Activated T-helper 2 cell treated with anti-CD3 and anti-CD28 coated beads, Interferon-gamma antibody, Interleukin-2, Interleukin-4, amounts not matched to agents 10 μg/mL and 5 μg/mL and 100 μg/mL, durations not matched to agents 14 hours and 24 hours and 36 hours (primary cell): ENCODE measurements at regions not wholly inside any gene's neighbourhood (a gene's known extent, or its start where the extent isn't known, plus 50 kb on each side); places are given as distances from the start of the nearest gene placed in this dataset.

Experiments
- DNase-seq: peaks from one replicate; pipeline ENCODE4 v3.0.0; 2021; ENCODE audit warnings: low spot score
- H3K27ac Mint-ChIP-seq: one replicate; pipeline ENCODE4 v1.8.0; 2021; ENCODE audit warnings: mixed read lengths
- H3K27me3 Mint-ChIP-seq: one replicate; pipeline ENCODE4 v1.8.0; 2021; ENCODE audit warnings: low read depth, mixed read lengths
- H3K36me3 Mint-ChIP-seq: one replicate; pipeline ENCODE4 v1.8.0; 2021; ENCODE audit warnings: low read depth, mixed read lengths
- H3K4me1 Mint-ChIP-seq: one replicate; pipeline ENCODE4 v1.8.0; 2021; ENCODE audit warnings: low read depth, mixed read lengths
- H3K4me3 Mint-ChIP-seq: one replicate; pipeline ENCODE4 v1.8.0; 2021; ENCODE audit warnings: low read depth, mild to moderate bottlenecking, moderate library complexity, mixed read lengths
- H3K9me3 Mint-ChIP-seq: one replicate; pipeline ENCODE4 v1.8.0; 2021; ENCODE audit warnings: mixed read lengths
- intact Hi-C: fragments of 100-400 bp; cut with micrococcal nuclease; formaldehyde crosslinking; loops from one replicate; pipeline ENCODE4 v1.15.1; 2023

- no peaks in the 10 kb centered on the region for H3K27me3 Mint-ChIP-seq
- no peaks in the 10 kb centered on the region for H3K9me3 Mint-ChIP-seq
- H3K4me3 Mint-ChIP-seq, result no peak overlapping the region
- H3K27ac Mint-ChIP-seq, result no peak overlapping the region
- intact Hi-C loops, result no loop called here
- H3K4me1 Mint-ChIP-seq, result no peaks in the 10 kb centered on the region
- no peak for DNase-seq
- no peaks in the 10 kb centered on the region for H3K36me3 Mint-ChIP-seq
These were observed 696.1 kb downstream of the METTL4 start for GRCh38 chr18:1875219-1875618.

- no peaks in the 10 kb centered on the region for H3K9me3 Mint-ChIP-seq
- H3K27me3 Mint-ChIP-seq, result no peaks in the 10 kb centered on the region
- intact Hi-C loops, result no loop called here
These were observed 686.7 kb downstream of the METTL4 start for GRCh38 chr18:1884623-1885022.

GRCh38 chr18:1891641-1892040, 679.7 kb downstream of the METTL4 start:
- Mint-ChIP-seq H3K36me3 (no peaks in the 10 kb centered on the region), H3K4me1 (no peaks in the 10 kb centered on the region), H3K27me3 (no peaks in the 10 kb centered on the region), H3K27ac (no peak overlapping the region), H3K9me3 (no peaks in the 10 kb centered on the region), H3K4me3 (no peak overlapping the region)
- no peak for DNase-seq
- intact Hi-C loops, result no loop called here

More at GRCh38 chr18:1884623-1885022, 686.7 kb downstream of the METTL4 start:
- no peak overlapping the region for H3K4me3 Mint-ChIP-seq
- H3K27ac Mint-ChIP-seq, result no peak overlapping the region
- no peaks in the 10 kb centered on the region for H3K4me1 Mint-ChIP-seq
- H3K36me3 Mint-ChIP-seq, result no peaks in the 10 kb centered on the region
- DNase-seq, result no peak

DNA sequence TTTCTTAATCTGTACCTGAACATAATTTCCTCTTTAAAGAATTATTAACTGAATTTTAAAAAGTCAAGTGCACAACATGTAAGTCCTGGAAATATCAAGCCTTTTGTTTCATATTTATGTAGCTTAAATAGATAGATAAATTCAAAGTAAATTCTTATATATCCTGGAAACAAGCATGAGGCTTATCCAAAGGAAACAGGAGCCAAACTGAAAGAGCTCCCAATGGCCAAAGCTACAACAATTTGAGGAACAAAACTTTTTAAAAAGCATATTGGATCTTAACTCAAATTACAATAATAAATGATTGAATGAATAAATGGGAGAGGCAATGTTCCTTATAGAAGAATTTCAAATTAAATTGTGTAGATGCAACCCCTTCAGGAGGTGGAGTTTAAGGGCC, 679.1 kb downstream of the METTL4 start:
- no peaks in the 10 kb centered on the region for H3K4me1 Mint-ChIP-seq
- no peaks in the 10 kb centered on the region for H3K9me3 Mint-ChIP-seq
- intact Hi-C loops, result no loop called here
- no peak for DNase-seq
- no peak overlapping the region for H3K27ac Mint-ChIP-seq
- H3K36me3 Mint-ChIP-seq, result no peaks in the 10 kb centered on the region
- H3K27me3 Mint-ChIP-seq, result no peaks in the 10 kb centered on the region
- H3K4me3 Mint-ChIP-seq, result no peak overlapping the region

GRCh38 chr18:1895456-1896185, 675.7 kb downstream of the METTL4 start:
- H3K36me3 Mint-ChIP-seq, result no peaks in the 10 kb centered on the region
- H3K27ac Mint-ChIP-seq, result no peak overlapping the region
- intact Hi-C loops, result no loop called here
- H3K4me3 Mint-ChIP-seq, result no peak overlapping the region
- no peaks in the 10 kb centered on the region for H3K9me3 Mint-ChIP-seq
- no peaks in the 10 kb centered on the region for H3K27me3 Mint-ChIP-seq
- DNase-seq, result no peak
- H3K4me1 Mint-ChIP-seq, result no peaks in the 10 kb centered on the region

- intact Hi-C loops, result no loop called here
- H3K36me3 Mint-ChIP-seq, result no peaks in the 10 kb centered on the region
- H3K27ac Mint-ChIP-seq, result no peak overlapping the region
- peaks cover 7% of the 10 kb centered on the region for H3K9me3 Mint-ChIP-seq
- no peaks in the 10 kb centered on the region for H3K27me3 Mint-ChIP-seq
- no peak for DNase-seq
- H3K4me3 Mint-ChIP-seq, result no peak overlapping the region
- no peaks in the 10 kb centered on the region for H3K4me1 Mint-ChIP-seq
These were observed 664.9 kb downstream of the METTL4 start for GRCh38 chr18:1906421-1906820.

GRCh38 chr18:1907470-1908206, 663.7 kb downstream of the METTL4 start:
- no peaks in the 10 kb centered on the region for H3K4me1 Mint-ChIP-seq

GRCh38 chr18:1914489-1914888, 656.8 kb downstream of the METTL4 start:
- intact Hi-C loops, result no loop called here
- no peak overlapping the region for H3K4me3 Mint-ChIP-seq
- no peak for DNase-seq
- H3K27me3 Mint-ChIP-seq, result no peaks in the 10 kb centered on the region
- no peaks in the 10 kb centered on the region for H3K36me3 Mint-ChIP-seq
- H3K4me1 Mint-ChIP-seq, result no peaks in the 10 kb centered on the region
- H3K27ac Mint-ChIP-seq, result no peak overlapping the region
- peaks cover 20% of the 10 kb centered on the region for H3K9me3 Mint-ChIP-seq

More at GRCh38 chr18:1907470-1908206, 663.7 kb downstream of the METTL4 start:
- Mint-ChIP-seq H3K27ac (no peak overlapping the region), H3K9me3 (peaks cover 7% of the 10 kb centered on the region), H3K27me3 (no peaks in the 10 kb centered on the region), H3K36me3 (no peaks in the 10 kb centered on the region), H3K4me3 (no peak overlapping the region)
- intact Hi-C loops, result no loop called here
- no peak for DNase-seq

GRCh38 chr18:1916869-1917523, 654.3 kb downstream of the METTL4 start:
- peaks cover 13% of the 10 kb centered on the region for H3K9me3 Mint-ChIP-seq
- no peaks in the 10 kb centered on the region for H3K27me3 Mint-ChIP-seq
- intact Hi-C loops, result no loop called here
- H3K36me3 Mint-ChIP-seq, result no peaks in the 10 kb centered on the region
- H3K27ac Mint-ChIP-seq, result no peak overlapping the region
- H3K4me3 Mint-ChIP-seq, result no peak overlapping the region
- DNase-seq, result no peak
- no peaks in the 10 kb centered on the region for H3K4me1 Mint-ChIP-seq

DNA sequence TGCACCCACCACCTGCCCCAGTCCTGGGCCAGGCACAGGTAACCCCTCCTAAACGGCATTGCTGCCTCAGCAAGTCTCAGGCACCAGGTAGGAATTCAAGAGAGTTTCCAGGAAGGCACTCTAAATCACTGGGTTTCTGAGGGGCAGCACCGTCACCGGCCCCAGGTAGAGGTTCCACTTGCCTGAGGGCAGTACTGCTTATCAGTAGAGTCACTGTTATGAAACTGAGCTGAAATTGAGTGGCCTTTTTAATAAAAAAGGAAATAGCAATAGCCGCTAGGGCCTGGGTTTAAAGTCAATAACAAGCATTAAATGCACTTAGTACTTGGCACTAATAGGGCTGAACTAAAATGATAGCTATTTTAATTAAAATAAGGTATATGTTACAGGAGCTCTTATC, 653.7 kb downstream of the METTL4 start:
- intact Hi-C loops, result no loop called here
- peaks cover 13% of the 10 kb centered on the region for H3K9me3 Mint-ChIP-seq

DNA sequence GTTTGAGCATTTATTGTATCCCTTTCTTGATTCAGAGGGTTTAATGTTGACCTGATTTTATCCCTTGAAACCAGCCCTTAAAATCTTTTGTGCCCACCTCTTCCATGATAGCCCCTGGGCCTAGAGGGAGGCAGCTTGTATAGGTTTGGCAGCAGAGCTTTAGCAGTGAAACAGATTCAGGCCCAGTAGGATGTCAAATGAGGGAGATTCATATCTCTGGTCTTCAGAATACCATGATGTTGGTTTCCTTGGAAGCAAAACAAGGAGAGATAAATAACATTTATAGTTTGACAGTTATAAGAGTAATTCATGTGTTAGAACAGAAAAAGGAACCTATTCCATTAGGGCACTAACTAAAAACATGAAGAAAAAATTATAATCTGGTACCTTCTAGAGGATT, 649.2 kb downstream of the METTL4 start:
- H3K27me3 Mint-ChIP-seq, result no peaks in the 10 kb centered on the region
- intact Hi-C loops, result no loop called here
- H3K36me3 Mint-ChIP-seq, result no peaks in the 10 kb centered on the region
- no peak for DNase-seq
- no peak overlapping the region for H3K4me3 Mint-ChIP-seq
- H3K27ac Mint-ChIP-seq, result no peak overlapping the region
- no peaks in the 10 kb centered on the region for H3K4me1 Mint-ChIP-seq
- H3K9me3 Mint-ChIP-seq, result peaks cover 5% of the 10 kb centered on the region

More for the DNA sequence above, 653.7 kb downstream of the METTL4 start:
- Mint-ChIP-seq H3K27me3 (no peaks in the 10 kb centered on the region), H3K4me3 (no peak overlapping the region), H3K4me1 (no peaks in the 10 kb centered on the region), H3K27ac (no peak overlapping the region), H3K36me3 (no peaks in the 10 kb centered on the region)
- no peak for DNase-seq

- Mint-ChIP-seq H3K36me3 (no peaks in the 10 kb centered on the region), H3K27ac (no peak overlapping the region), H3K9me3 (peaks cover 9% of the 10 kb centered on the region), H3K4me1 (no peaks in the 10 kb centered on the region), H3K4me3 (no peak overlapping the region), H3K27me3 (no peaks in the 10 kb centered on the region)
- intact Hi-C loops, result no loop called here
- DNase-seq, result no peak
These were observed 642.6 kb downstream of the METTL4 start for GRCh38 chr18:1928711-1929110.

DNA sequence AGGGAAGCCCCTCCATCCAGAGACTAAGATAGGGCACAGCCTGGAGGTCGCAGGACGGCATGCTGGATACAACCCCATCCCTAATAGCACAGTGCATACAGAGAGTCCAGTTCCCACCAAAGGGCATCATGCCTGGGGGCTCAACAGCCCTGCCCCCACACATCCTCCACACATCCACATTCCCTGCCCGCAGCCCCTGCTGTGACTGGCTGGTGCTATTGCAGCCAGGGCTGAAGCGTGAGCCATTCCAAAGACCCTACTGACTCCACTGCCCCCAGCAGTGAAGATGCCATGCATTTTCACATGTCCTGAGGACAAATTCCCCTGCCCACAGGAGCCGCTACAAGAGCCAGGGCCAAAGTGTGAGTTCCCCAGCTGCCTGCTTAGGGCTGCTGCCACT, 641.6 kb downstream of the METTL4 start:
- no peaks in the 10 kb centered on the region for H3K36me3 Mint-ChIP-seq
- DNase-seq, result no peak
- no peak overlapping the region for H3K4me3 Mint-ChIP-seq
- intact Hi-C loops, result no loop called here
- no peak overlapping the region for H3K27ac Mint-ChIP-seq
- peaks cover 9% of the 10 kb centered on the region for H3K9me3 Mint-ChIP-seq
- H3K27me3 Mint-ChIP-seq, result no peaks in the 10 kb centered on the region
- no peaks in the 10 kb centered on the region for H3K4me1 Mint-ChIP-seq
